ENCODE measurements at regions not wholly inside any gene's neighbourhood (a gene's known extent, or its start where the extent isn't known, plus 50 kb on each side); places are given as distances from the start of the nearest gene placed in this dataset.
"Not testable (repeated sequence)": the region's sequence is repeated elsewhere in the genome, so short reads cannot be mapped to it uniquely, and the experiment has no call there.

- no peak for DNase-seq
Measured at GRCh38 chr3:158026236-158026635, 80.0 kb downstream of the SHOX2 start.

GRCh38 chr3:158019897-158020296 lies 86.3 kb downstream of the SHOX2 start:
- DNase-seq, result not testable (repeated sequence)

DNA sequence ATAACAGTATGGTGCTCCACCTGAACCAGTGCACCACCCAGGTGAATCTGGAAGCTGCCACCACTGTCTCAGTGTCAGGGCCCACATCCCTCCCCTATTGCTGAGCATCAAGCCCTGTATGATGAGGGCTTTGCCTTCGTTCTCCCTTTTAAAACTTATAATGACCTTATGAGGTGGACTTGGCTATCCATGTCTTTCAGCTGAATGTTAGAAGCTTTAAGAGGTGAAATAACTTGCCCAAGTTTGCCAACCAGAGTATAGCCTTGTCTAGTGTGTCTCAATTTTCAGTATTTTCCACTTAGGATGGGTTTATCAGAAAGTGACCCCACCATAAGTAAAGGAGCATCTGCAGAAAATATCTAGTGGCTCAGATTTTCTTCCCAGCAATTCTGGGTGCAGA lies 87.8 kb downstream of the SHOX2 start:
- DNase-seq, result no peak

DNA sequence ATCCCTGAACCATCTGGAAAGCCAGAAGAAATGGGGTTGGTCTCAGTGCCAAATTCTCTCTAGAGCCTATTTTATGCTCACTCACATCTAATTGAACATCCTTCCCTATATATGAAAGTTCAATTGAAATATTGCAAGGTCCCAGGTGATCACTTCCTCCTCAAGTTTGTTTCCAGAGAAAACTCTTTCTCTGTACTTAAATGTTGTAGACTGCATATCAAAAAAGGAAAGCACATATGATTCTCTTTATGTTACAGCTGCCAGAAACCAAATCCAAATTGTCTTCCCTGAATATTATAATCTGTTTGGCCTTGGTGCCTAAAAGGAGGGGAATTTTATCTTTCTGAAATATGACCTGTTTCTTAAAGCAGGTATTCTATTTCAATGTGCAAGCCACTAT lies 93.3 kb downstream of the SHOX2 start:
- no peak for DNase-seq

- no peak for DNase-seq
Measured at GRCh38 chr3:158005391-158006100, 100.7 kb downstream of the SHOX2 start.

GRCh38 chr3:157999246-157999645 lies 107.0 kb downstream of the SHOX2 start:
- peak; percentile 86 for DNase-seq

DNA sequence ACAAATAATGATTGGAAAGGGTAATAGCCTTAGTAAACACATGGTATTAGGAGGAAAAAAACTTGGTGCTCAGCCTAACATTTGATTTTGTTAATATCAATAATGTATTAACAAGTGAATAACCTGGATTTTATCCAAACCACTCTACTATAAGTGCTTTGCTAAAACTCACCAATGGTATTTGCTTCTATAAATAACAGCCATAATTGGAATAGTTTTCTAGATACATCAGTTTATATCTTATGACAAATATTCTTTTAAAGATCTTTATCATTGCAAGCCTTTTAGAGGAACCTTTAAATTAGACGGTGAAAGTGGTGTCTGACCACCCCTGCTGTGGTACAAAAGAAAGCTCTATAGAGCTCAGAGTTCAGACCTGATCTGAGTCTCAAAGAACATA lies 123.9 kb downstream of the SHOX2 start:
- no peak for DNase-seq

GRCh38 chr3:157981819-157982218 lies 124.4 kb downstream of the SHOX2 start:
- DNase-seq, result no peak

- DNase-seq, result no peak
Measured at GRCh38 chr3:157979022-157979421, 127.2 kb downstream of the SHOX2 start.

- DNase-seq, result no peak
Measured at GRCh38 chr3:157961665-157962064, 144.6 kb downstream of the SHOX2 start.

DNA sequence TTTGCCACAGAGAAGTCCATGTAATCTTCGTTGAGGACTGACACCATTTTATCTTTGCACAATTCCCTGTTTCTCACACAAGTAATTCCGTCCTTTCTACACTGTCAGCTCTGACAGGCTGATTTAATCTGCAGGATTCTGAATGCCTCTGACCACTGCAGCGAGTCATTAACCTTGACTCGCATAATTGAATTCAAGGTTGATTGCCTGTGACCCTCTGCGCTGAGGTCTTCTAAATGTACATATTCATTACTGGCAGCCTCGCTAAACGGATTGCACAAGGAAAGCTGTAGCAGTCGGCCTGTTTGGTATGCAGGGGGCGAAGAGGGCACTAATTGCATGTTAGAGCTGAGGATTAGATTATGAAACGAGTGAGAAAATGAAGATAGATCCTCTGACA lies 147.8 kb downstream of the SHOX2 start:
- DNase-seq, result no peak

DNA sequence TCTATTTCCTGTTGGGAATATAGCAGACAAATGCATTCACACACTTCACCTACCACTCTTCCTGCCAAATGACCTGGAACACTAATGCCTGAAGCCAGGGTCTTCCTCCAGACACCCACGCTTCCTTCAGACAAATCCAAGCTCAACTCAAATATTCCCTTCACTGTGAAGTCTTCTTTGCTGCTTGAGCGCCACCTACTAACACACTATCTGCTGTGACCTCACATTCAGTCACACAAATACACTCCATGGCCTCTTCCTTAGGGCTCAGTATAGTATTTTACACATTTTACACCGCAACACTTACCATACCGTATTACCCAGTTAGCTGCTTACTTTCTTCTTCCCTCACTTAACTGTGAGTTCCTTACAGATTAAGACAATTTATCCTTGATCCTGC lies 149.4 kb downstream of the SHOX2 start:
- DNase-seq, result no peak

DNA sequence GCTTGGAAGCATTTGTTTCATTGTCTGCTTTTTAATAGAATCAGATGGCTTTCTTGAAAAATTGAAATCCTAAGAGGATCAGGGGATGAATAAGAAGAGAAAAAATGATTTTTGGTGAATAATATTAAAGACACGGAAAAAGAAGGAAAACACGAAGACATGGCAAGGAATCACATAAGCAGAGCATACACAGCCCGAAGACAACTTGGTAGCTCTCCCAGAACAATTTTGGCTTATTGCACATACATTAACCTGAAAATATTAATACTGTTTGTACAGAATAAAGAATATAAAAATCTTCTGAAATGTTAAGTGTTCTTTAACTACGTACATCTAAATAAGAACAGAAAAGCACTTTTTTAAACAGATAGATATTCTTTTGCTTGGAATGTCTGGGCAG lies 150.0 kb downstream of the SHOX2 start:
- no peak for DNase-seq

- DNase-seq, result no peak
Measured at GRCh38 chr3:157953565-157953964, 152.7 kb downstream of the SHOX2 start.

- DNase-seq, result no peak
Measured at GRCh38 chr3:157948605-157949383, 157.4 kb downstream of the SHOX2 start.

DNA sequence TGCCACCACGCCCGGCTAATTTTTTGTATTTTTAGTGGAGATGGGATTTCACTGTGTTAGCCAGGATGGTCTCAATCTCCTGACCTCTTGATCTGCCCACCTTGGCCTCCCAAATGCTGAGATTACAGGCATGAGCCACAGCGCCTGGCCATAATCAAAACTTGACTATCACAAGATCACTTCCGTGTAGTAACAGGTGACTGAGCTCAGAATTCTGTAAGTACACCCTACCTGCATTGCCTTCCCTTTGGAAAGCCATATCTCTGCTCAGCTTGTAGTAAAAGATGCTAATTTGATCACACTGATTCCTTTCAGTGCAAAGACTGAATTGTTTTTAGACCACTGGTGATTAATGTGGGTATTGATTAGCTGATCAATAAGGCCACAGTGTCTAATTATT lies 167.1 kb downstream of the SHOX2 start:
- DNase-seq, result no peak

- no peak for DNase-seq
Measured at GRCh38 chr3:157938154-157938779, 168.0 kb downstream of the SHOX2 start.

DNA sequence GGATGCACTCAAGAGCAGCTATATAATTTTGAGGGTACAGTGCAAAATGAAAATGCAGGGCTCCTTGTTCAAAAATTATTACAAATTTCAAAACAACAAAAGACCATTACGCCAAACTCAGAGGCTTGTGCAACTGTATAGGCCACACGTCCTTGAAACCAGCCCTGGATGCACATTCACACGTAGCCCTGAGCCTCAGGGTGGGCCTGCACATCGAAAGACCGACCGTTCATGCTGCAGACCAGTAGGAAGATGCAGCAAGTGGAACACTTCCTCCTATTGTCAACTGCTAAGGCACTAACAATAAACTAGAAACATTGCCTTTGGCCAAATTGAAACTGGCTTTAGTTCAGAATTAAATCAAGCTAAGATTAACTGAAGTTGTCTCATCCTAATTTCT lies 174.7 kb downstream of the SHOX2 start:
- no peak for DNase-seq

GRCh38 chr3:157930000-157930780 lies 176.0 kb downstream of the SHOX2 start:
- DNase-seq, result no peak

DNA sequence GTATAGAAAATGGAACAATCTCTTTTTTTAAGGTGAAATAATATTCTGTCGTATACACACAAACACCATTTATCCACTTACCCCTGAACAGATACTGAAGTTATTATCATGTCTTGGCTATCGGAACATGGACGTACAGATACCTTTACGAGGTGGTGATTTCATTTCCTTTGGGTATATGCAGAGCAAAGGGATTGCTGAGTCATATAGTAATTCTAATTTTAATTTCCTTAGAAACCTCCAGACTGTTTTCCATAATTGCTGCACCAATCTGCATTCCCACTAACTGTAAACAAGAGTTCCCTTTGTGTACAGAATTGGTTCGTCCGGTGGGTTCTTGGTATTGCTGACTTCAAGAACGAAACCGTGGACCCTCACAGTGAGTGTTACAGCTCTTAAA lies 179.4 kb downstream of the SHOX2 start:
- DNase-seq, result no peak

DNA sequence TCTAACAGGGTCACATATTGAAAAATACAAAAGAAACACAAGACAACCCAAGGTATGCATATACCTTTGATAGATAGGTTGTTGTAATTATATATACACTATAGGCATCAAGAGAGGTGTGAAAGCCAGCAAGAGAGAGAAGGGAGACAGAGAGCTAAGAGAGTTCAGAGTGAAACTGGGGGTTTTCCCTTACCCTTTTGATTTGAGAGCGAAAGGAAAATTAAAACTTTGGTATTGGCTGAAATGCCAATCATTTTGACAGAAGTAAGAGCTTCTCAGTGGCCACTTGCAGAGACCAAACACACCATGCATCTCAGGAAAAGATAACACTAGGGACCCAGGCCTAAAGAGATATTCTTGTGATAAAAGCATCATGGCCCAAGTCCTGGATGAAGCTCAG lies 183.6 kb downstream of the SHOX2 start:
- no peak for DNase-seq

DNA sequence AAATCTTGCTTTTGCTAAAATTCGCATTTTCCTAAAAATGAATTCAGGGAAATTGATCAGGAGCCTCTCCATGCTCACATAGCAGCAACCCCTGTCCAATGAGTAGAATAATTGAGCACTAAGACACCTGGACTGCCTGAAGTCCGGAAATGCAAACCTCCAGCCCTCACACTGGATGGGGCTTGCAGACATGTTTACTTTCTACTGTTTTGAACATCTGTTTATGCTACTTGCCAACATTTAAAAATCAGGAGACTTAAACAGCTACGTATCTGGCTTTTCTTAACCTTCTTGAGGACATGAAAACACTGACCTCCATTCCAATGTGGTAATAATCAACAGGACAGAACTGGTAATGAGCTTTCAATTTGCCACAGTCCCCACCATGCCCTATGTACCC lies 184.4 kb downstream of the SHOX2 start:
- peak; percentile 35 for DNase-seq

Measured in COR-L47 (cell line).